A673 (cell line): ENCODE measurements at regions not wholly inside any gene's neighbourhood (a gene's known extent, or its start where the extent isn't known, plus 50 kb on each side); places are given as distances from the start of the nearest gene placed in this dataset.

Source experiments
- EZH2 ChIP-seq: fragments of 200-600 bp; sonication (generic); IDR thresholded peaks from 2 replicates; pipeline ENCODE4 v1.6.1; 2017; ENCODE audit warnings: borderline replicate concordance, low read depth, mild to moderate bottlenecking, mixed read lengths, antibody characterized with exemption, low read length; ENCODE audit not compliant: poor library complexity, severe bottlenecking
- TF ChIP-seq, protein P1 (sequence below): fragments of 300-800, 200-600 bp; sonication (generic); conservative IDR thresholded peaks from 2 replicates; pipeline ENCODE4 v1.5.1; 2017; ENCODE audit warnings: low read depth, mild to moderate bottlenecking, antibody characterized with exemption, low read length, moderate library complexity, mixed read lengths

DNA sequence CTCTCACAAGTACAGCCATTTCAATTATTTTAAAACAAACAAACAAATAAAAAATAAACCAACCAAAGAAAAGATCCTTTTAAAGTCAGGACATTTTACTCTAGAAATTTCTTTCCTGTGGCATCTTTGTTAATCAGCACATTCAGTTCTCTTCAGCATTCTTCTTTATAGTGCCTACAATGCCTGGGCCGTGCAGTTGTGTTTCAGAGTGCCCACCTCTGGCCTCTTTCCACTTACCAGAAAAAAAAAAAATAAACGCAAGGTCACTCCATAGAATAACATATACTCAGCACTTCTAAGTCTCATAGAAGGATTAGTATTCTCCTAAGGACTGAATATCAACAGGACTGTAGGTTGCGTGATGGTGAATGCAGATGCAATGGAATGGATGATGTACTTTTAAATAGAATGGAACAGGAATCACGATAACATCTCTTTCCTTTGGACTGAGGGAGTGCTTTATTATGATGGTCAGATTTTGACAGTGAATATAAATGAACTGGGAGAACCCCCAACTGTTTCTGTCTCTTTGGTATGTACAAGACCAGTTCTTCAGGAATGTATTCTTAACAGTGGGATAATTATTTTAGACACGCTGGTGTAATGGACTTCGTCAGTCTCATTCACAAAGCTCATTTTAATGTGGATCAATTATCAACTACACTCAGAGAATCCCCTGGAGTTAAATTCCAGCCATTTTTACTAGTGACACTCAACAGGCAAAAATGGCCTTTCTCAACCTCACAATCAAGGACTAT is 125.0 kb upstream of the NBEA start:
- TF ChIP-seq, protein P1, sequence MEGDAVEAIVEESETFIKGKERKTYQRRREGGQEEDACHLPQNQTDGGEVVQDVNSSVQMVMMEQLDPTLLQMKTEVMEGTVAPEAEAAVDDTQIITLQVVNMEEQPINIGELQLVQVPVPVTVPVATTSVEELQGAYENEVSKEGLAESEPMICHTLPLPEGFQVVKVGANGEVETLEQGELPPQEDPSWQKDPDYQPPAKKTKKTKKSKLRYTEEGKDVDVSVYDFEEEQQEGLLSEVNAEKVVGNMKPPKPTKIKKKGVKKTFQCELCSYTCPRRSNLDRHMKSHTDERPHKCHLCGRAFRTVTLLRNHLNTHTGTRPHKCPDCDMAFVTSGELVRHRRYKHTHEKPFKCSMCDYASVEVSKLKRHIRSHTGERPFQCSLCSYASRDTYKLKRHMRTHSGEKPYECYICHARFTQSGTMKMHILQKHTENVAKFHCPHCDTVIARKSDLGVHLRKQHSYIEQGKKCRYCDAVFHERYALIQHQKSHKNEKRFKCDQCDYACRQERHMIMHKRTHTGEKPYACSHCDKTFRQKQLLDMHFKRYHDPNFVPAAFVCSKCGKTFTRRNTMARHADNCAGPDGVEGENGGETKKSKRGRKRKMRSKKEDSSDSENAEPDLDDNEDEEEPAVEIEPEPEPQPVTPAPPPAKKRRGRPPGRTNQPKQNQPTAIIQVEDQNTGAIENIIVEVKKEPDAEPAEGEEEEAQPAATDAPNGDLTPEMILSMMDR = no peak
- no peak for TF ChIP-seq EZH2
